ENCODE measurements at regions not wholly inside any gene's neighbourhood (a gene's known extent, or its start where the extent isn't known, plus 50 kb on each side); places are given as distances from the start of the nearest gene placed in this dataset.
"Not testable (repeated sequence)": the region's sequence is repeated elsewhere in the genome, so short reads cannot be mapped to it uniquely, and the experiment has no call there.

GRCh38 chr2:13682540-13683272 lies 949.8 kb upstream of the LRATD1 start:
- H3K27me3 Mint-ChIP-seq = no peaks in the 10 kb centered on the region
- no peaks in the 10 kb centered on the region for H3K36me3 Mint-ChIP-seq
- no CpG with 5 or more reads among the region's 4 CpGs for WGBS (ENCODE audit: insufficient coverage)
- H3K4me1 Mint-ChIP-seq = no peaks in the 10 kb centered on the region
- DNase-seq (no peak), ATAC-seq (replicated peaks in 1 of 4) (no peak)
- peak overlapping the region in 1 of 2 donors; percentile 25 for H3K27ac Mint-ChIP-seq
- H3K9me3 ChIP-seq = peaks cover 2% of the 10 kb centered on the region
- H3K36me3 ChIP-seq (ENCODE audit: control insufficient read depth in 2 of 2, extremely low read depth in 1 of 2, insufficient read depth in 1 of 2, low read length in 1 of 2) = no peaks in the 10 kb centered on the region
- POLR2A ChIA-PET = interaction anchor here in 1 of 2 donors (0.6 kb wide), 1 partner anchor 78 kb away, joined by 4 read pairs; no protein-coding TSS in a partner anchor
- H3K27me3 ChIP-seq (replicated peaks in 1 of 2; ENCODE audit: control insufficient read depth in 2 of 2, extremely low read depth in 1 of 2, insufficient read depth in 2 of 2, low read length in 1 of 2) = no peaks in the 10 kb centered on the region
- no peak overlapping the region for H3K27ac ChIP-seq (ENCODE audit: low read length)
- peaks cover 7 to 11% (median 11%) of the 10 kb centered on the region in 3 donors for H3K9me3 Mint-ChIP-seq
- no peak overlapping the region for H3K4me3 ChIP-seq (ENCODE audit: control insufficient read depth in 1 of 2, extremely low read depth in 1 of 2, low read length in 1 of 2)
- H3K4me3 Mint-ChIP-seq = no peak overlapping the region
- H3K4me1 ChIP-seq (ENCODE audit: control insufficient read depth in 1 of 2, extremely low read depth in 1 of 2, insufficient read depth in 2 of 2, low read length in 2 of 2) = no peaks in the 10 kb centered on the region
- CTCF ChIA-PET = no interaction called here

- H3K27ac ChIP-seq (ENCODE audit: low read length) = no peak overlapping the region
- no peak overlapping the region for H3K4me3 ChIP-seq (ENCODE audit: control insufficient read depth in 1 of 2, extremely low read depth in 1 of 2, low read length in 1 of 2)
- H3K9me3 Mint-ChIP-seq = peaks cover 4 to 19% (median 9%) of the 10 kb centered on the region in 3 donors
- H3K27me3 Mint-ChIP-seq = no peaks in the 10 kb centered on the region
- POLR2A ChIA-PET = no interaction called here
- no peaks in the 10 kb centered on the region for H3K36me3 Mint-ChIP-seq
- H3K4me3 Mint-ChIP-seq = no peak overlapping the region
- CTCF ChIA-PET = no interaction called here
- no peak for DNase-seq
- H3K4me1 ChIP-seq (ENCODE audit: control insufficient read depth in 1 of 2, extremely low read depth in 1 of 2, insufficient read depth in 2 of 2, low read length in 2 of 2) = no peaks in the 10 kb centered on the region
- H3K27ac Mint-ChIP-seq = no peak overlapping the region
- no peaks in the 10 kb centered on the region for H3K27me3 ChIP-seq (replicated peaks in 1 of 2; ENCODE audit: control insufficient read depth in 2 of 2, extremely low read depth in 1 of 2, insufficient read depth in 2 of 2, low read length in 1 of 2)
- no peaks in the 10 kb centered on the region for H3K4me1 Mint-ChIP-seq
- no CpG with 5 or more reads among the region's 1 CpG for WGBS (ENCODE audit: insufficient coverage)
- H3K36me3 ChIP-seq (ENCODE audit: control insufficient read depth in 2 of 2, extremely low read depth in 1 of 2, insufficient read depth in 1 of 2, low read length in 1 of 2) = no peaks in the 10 kb centered on the region
- no peak for ATAC-seq (replicated peaks in 1 of 4)
- H3K9me3 ChIP-seq = peaks cover 3% of the 10 kb centered on the region
These were observed 946.3 kb upstream of the LRATD1 start for GRCh38 chr2:13686262-13686661.

- ATAC-seq (replicated peaks in 1 of 4) (no peak), DNase-seq (no peak)
- peaks cover 7 to 12% (median 10%) of the 10 kb centered on the region in 3 donors for H3K9me3 Mint-ChIP-seq
- peaks cover 2% of the 10 kb centered on the region for H3K9me3 ChIP-seq
- H3K36me3 ChIP-seq (ENCODE audit: control insufficient read depth in 2 of 2, extremely low read depth in 1 of 2, insufficient read depth in 1 of 2, low read length in 1 of 2) = no peaks in the 10 kb centered on the region
- no peak overlapping the region for H3K4me3 Mint-ChIP-seq
- H3K27ac Mint-ChIP-seq = no peak overlapping the region
- no peaks in the 10 kb centered on the region for H3K4me1 ChIP-seq (ENCODE audit: control insufficient read depth in 1 of 2, extremely low read depth in 1 of 2, insufficient read depth in 2 of 2, low read length in 2 of 2)
- H3K4me3 ChIP-seq (ENCODE audit: control insufficient read depth in 1 of 2, extremely low read depth in 1 of 2, low read length in 1 of 2) = no peak overlapping the region
- H3K27me3 Mint-ChIP-seq = no peaks in the 10 kb centered on the region
- H3K36me3 Mint-ChIP-seq = no peaks in the 10 kb centered on the region
- ChIA-PET CTCF (no interaction called here), POLR2A (no interaction called here)
- H3K27me3 ChIP-seq (replicated peaks in 1 of 2; ENCODE audit: control insufficient read depth in 2 of 2, extremely low read depth in 1 of 2, insufficient read depth in 2 of 2, low read length in 1 of 2) = no peaks in the 10 kb centered on the region
- H3K27ac ChIP-seq (ENCODE audit: low read length) = no peak overlapping the region
- no peaks in the 10 kb centered on the region for H3K4me1 Mint-ChIP-seq
These were observed 937.8 kb upstream of the LRATD1 start for GRCh38 chr2:13694673-13695072.

DNA sequence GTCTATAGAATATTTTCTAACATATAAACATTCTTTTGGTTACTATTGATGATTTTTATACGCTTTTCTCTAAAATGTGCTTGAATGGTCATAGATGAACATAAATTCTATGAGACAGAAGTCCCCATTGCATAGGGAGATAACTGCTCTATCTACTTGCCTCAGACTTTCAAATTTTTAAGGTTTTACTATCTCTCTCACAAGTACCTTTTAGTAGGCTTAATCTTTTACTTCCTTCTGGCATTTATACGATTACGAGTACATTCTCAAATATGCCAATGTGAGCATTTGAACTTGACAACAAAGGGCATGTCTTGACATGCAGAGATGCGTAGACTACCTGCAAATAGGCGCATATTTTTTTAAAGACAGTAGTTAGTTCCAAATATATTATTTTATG lies 935.9 kb upstream of the LRATD1 start:
- no peaks in the 10 kb centered on the region for H3K27me3 Mint-ChIP-seq
- ATAC-seq (replicated peaks in 1 of 4) (no peak), DNase-seq (no peak)
- no peaks in the 10 kb centered on the region for H3K4me1 Mint-ChIP-seq
- H3K27ac Mint-ChIP-seq = no peak overlapping the region
- Histone ChIP-seq H3K9me3 (no peaks in the 10 kb centered on the region), H3K4me1 (ENCODE audit: control insufficient read depth in 1 of 2, extremely low read depth in 1 of 2, insufficient read depth in 2 of 2, low read length in 2 of 2) (no peaks in the 10 kb centered on the region), H3K4me3 (ENCODE audit: control insufficient read depth in 1 of 2, extremely low read depth in 1 of 2, low read length in 1 of 2) (no peak overlapping the region), H3K36me3 (ENCODE audit: control insufficient read depth in 2 of 2, extremely low read depth in 1 of 2, insufficient read depth in 1 of 2, low read length in 1 of 2) (no peaks in the 10 kb centered on the region), H3K27me3 (replicated peaks in 1 of 2; ENCODE audit: control insufficient read depth in 2 of 2, extremely low read depth in 1 of 2, insufficient read depth in 2 of 2, low read length in 1 of 2) (no peaks in the 10 kb centered on the region), H3K27ac (ENCODE audit: low read length) (no peak overlapping the region)
- no peak overlapping the region for H3K4me3 Mint-ChIP-seq
- POLR2A ChIA-PET = no interaction called here
- peaks cover 3 to 12% (median 10%) of the 10 kb centered on the region in 3 donors for H3K9me3 Mint-ChIP-seq
- CTCF ChIA-PET = no interaction called here
- H3K36me3 Mint-ChIP-seq = no peaks in the 10 kb centered on the region
- no CpG with 5 or more reads among the region's 5 CpGs for WGBS (ENCODE audit: insufficient coverage)

- no CpG with 5 or more reads among the region's 1 CpG for WGBS (ENCODE audit: insufficient coverage)
- H3K4me1 ChIP-seq (ENCODE audit: control insufficient read depth in 1 of 2, extremely low read depth in 1 of 2, insufficient read depth in 2 of 2, low read length in 2 of 2) = no peaks in the 10 kb centered on the region
- no peaks in the 10 kb centered on the region for H3K36me3 Mint-ChIP-seq
- no peaks in the 10 kb centered on the region for H3K4me1 Mint-ChIP-seq
- H3K9me3 ChIP-seq = no peaks in the 10 kb centered on the region
- no peak overlapping the region for H3K27ac ChIP-seq (ENCODE audit: low read length)
- no peak overlapping the region for H3K4me3 Mint-ChIP-seq
- DNase-seq (no peak), ATAC-seq (replicated peaks in 1 of 4) (no peak)
- H3K27me3 ChIP-seq (replicated peaks in 1 of 2; ENCODE audit: control insufficient read depth in 2 of 2, extremely low read depth in 1 of 2, insufficient read depth in 2 of 2, low read length in 1 of 2) = no peaks in the 10 kb centered on the region
- H3K27ac Mint-ChIP-seq = no peak overlapping the region
- no peaks in the 10 kb centered on the region for H3K36me3 ChIP-seq (ENCODE audit: control insufficient read depth in 2 of 2, extremely low read depth in 1 of 2, insufficient read depth in 1 of 2, low read length in 1 of 2)
- H3K27me3 Mint-ChIP-seq = no peaks in the 10 kb centered on the region
- H3K4me3 ChIP-seq (ENCODE audit: control insufficient read depth in 1 of 2, extremely low read depth in 1 of 2, low read length in 1 of 2) = no peak overlapping the region
- CTCF ChIA-PET = no interaction called here
- POLR2A ChIA-PET = no interaction called here
- H3K9me3 Mint-ChIP-seq = peaks cover 2 to 10% (median 5%) of the 10 kb centered on the region in 3 donors
These were observed 933.7 kb upstream of the LRATD1 start for GRCh38 chr2:13698847-13699246.

GRCh38 chr2:13699939-13700338 lies 932.6 kb upstream of the LRATD1 start:
- not testable (repeated sequence) for H3K36me3 Mint-ChIP-seq, H3K4me3 Mint-ChIP-seq, H3K27ac Mint-ChIP-seq

GRCh38 chr2:13711154-13711553 lies 921.4 kb upstream of the LRATD1 start:
- Histone ChIP-seq H3K27me3 (replicated peaks in 1 of 2; ENCODE audit: control insufficient read depth in 2 of 2, extremely low read depth in 1 of 2, insufficient read depth in 2 of 2, low read length in 1 of 2) (no peaks in the 10 kb centered on the region), H3K4me1 (ENCODE audit: control insufficient read depth in 1 of 2, extremely low read depth in 1 of 2, insufficient read depth in 2 of 2, low read length in 2 of 2) (no peaks in the 10 kb centered on the region), H3K36me3 (ENCODE audit: control insufficient read depth in 2 of 2, extremely low read depth in 1 of 2, insufficient read depth in 1 of 2, low read length in 1 of 2) (no peaks in the 10 kb centered on the region), H3K9me3 (no peaks in the 10 kb centered on the region), H3K4me3 (ENCODE audit: control insufficient read depth in 1 of 2, extremely low read depth in 1 of 2, low read length in 1 of 2) (no peak overlapping the region), H3K27ac (ENCODE audit: low read length) (no peak overlapping the region)
- ATAC-seq (replicated peaks in 1 of 4) = no peak
- ChIA-PET POLR2A (no interaction called here), CTCF (no interaction called here)
- no peaks in the 10 kb centered on the region for H3K27me3 Mint-ChIP-seq
- peaks cover 13 to 14% (median 13%) of the 10 kb centered on the region in 3 donors for H3K9me3 Mint-ChIP-seq
- WGBS (ENCODE audit: insufficient coverage) = 90% methylated on average over 2 of the region's 2 CpGs
- no peaks in the 10 kb centered on the region for H3K36me3 Mint-ChIP-seq
- no peaks in the 10 kb centered on the region for H3K4me1 Mint-ChIP-seq
- H3K4me3 Mint-ChIP-seq = no peak overlapping the region
- DNase-seq = no peak
- H3K27ac Mint-ChIP-seq = no peak overlapping the region

More at GRCh38 chr2:13699939-13700338, 932.6 kb upstream of the LRATD1 start:
- WGBS (ENCODE audit: insufficient coverage) = 0% methylated on average over 1 of the region's 4 CpGs
- H3K4me1 Mint-ChIP-seq; H3K9me3 ChIP-seq; CTCF ChIA-PET; ATAC-seq (replicated peaks in 1 of 4); H3K36me3 ChIP-seq (ENCODE audit: control insufficient read depth in 2 of 2, extremely low read depth in 1 of 2, insufficient read depth in 1 of 2, low read length in 1 of 2); H3K4me3 ChIP-seq (ENCODE audit: control insufficient read depth in 1 of 2, extremely low read depth in 1 of 2, low read length in 1 of 2); H3K27ac ChIP-seq (ENCODE audit: low read length); DNase-seq; H3K9me3 Mint-ChIP-seq; POLR2A ChIA-PET; H3K27me3 ChIP-seq (replicated peaks in 1 of 2; ENCODE audit: control insufficient read depth in 2 of 2, extremely low read depth in 1 of 2, insufficient read depth in 2 of 2, low read length in 1 of 2); H3K4me1 ChIP-seq (ENCODE audit: control insufficient read depth in 1 of 2, extremely low read depth in 1 of 2, insufficient read depth in 2 of 2, low read length in 2 of 2); H3K27me3 Mint-ChIP-seq: not testable (repeated sequence)

Data from T-cell (primary cell).